HS-27A (cell line): ENCODE measurements at regions not wholly inside any gene's neighbourhood (a gene's known extent, or its start where the extent isn't known, plus 50 kb on each side); places are given as distances from the start of the nearest gene placed in this dataset.

Experiments used
- DNase-seq: peaks from one replicate; pipeline ENCODE4 v3.0.0-alpha.2; 2012; ENCODE audit warnings: low read depth, missing footprints

- no peak for DNase-seq
These were observed 324.6 kb upstream of the PROK2 start for GRCh38 chr3:72109327-72110259.

GRCh38 chr3:72105306-72105705 is 320.4 kb upstream of the PROK2 start:
- no peak for DNase-seq

- DNase-seq: no peak
These were observed 317.2 kb upstream of the PROK2 start for GRCh38 chr3:72102112-72102616.

- DNase-seq: no peak
These were observed 316.5 kb upstream of the PROK2 start for GRCh38 chr3:72101494-72101893.

GRCh38 chr3:72100601-72101187 is 315.7 kb upstream of the PROK2 start:
- DNase-seq: no peak

- DNase-seq: no peak
These were observed 315.1 kb upstream of the PROK2 start for GRCh38 chr3:72100080-72100511.

- DNase-seq: no peak
These were observed 314.6 kb upstream of the PROK2 start for GRCh38 chr3:72099326-72100079.

- DNase-seq: no peak
These were observed 312.1 kb upstream of the PROK2 start for GRCh38 chr3:72097053-72097452.

GRCh38 chr3:72095521-72095920 is 310.6 kb upstream of the PROK2 start:
- DNase-seq: no peak

- no peak for DNase-seq
These were observed 309.0 kb upstream of the PROK2 start for GRCh38 chr3:72093992-72094334.

- DNase-seq: no peak
These were observed 308.5 kb upstream of the PROK2 start for GRCh38 chr3:72093270-72093991.

GRCh38 chr3:72092778-72093177 is 307.8 kb upstream of the PROK2 start:
- DNase-seq: no peak

GRCh38 chr3:72088486-72089025 is 303.6 kb upstream of the PROK2 start:
- no peak for DNase-seq

- no peak for DNase-seq
These were observed 302.5 kb upstream of the PROK2 start for GRCh38 chr3:72087420-72087819.

- no peak for DNase-seq
These were observed 301.8 kb upstream of the PROK2 start for GRCh38 chr3:72086743-72087087.

- no peak for DNase-seq
These were observed 301.2 kb upstream of the PROK2 start for GRCh38 chr3:72086042-72086742.

- DNase-seq: no peak
These were observed 300.1 kb upstream of the PROK2 start for GRCh38 chr3:72085036-72085435.

GRCh38 chr3:72082776-72083462 is 298.0 kb upstream of the PROK2 start:
- no peak for DNase-seq

GRCh38 chr3:72082186-72082715 is 297.3 kb upstream of the PROK2 start:
- no peak for DNase-seq

GRCh38 chr3:72081471-72082185 is 296.7 kb upstream of the PROK2 start:
- DNase-seq: no peak
